Liver (tissue), 8 donors: ENCODE measurements at regions not wholly inside any gene's neighbourhood (a gene's known extent, or its start where the extent isn't known, plus 50 kb on each side); places are given as distances from the start of the nearest gene placed in this dataset.

Experiments used
- DNase-seq: peaks from one replicate; pipeline ENCODE4 v3.0.0-alpha.2; 2017; ENCODE audit warnings: low spot score
- H3K27ac ChIP-seq, 2 donors: one replicate each; pipeline ENCODE4 v1.7.0; 2013; ENCODE audit warnings: inconsistent platforms in 2 of 2, low read length in 2 of 2, control low read depth in 1 of 2, low read depth in 1 of 2, mild to moderate bottlenecking in 1 of 2
- H3K27me3 ChIP-seq, 4 donors: one replicate each; pipeline versions ENCODE4 v1.6.1 to v1.7.0; 2013; ENCODE audit warnings: low read length in 3 of 4, inconsistent platforms in 1 of 4, mild to moderate bottlenecking in 1 of 4, moderate library complexity in 1 of 4; ENCODE audit not compliant: control insufficient read depth in 4 of 4, insufficient read depth in 4 of 4
- H3K36me3 ChIP-seq, 4 donors: one replicate each; pipeline versions ENCODE4 v1.6.1 to v1.7.0; 2013; ENCODE audit warnings: low read length in 3 of 4, mild to moderate bottlenecking in 3 of 4, low read depth in 1 of 4, moderate library complexity in 1 of 4; ENCODE audit not compliant: control insufficient read depth in 4 of 4, insufficient read depth in 3 of 4
- H3K4me1 ChIP-seq, 4 donors: one replicate each; pipeline versions ENCODE4 v1.6.1 to v1.7.0; 2013; ENCODE audit warnings: low read length in 3 of 4, mild to moderate bottlenecking in 3 of 4, moderate library complexity in 1 of 4; ENCODE audit not compliant: control insufficient read depth in 4 of 4, insufficient read depth in 4 of 4
- H3K4me3 ChIP-seq, 3 donors: one replicate each; pipeline versions ENCODE4 v1.6.1 to v1.7.0; 2013; ENCODE audit warnings: low read length in 3 of 3, control low read depth in 1 of 3, low read depth in 1 of 3, mild to moderate bottlenecking in 1 of 3
- H3K9ac ChIP-seq, 2 donors: one replicate each; pipeline ENCODE4 v1.7.0; 2013; ENCODE audit warnings: low read length in 2 of 2, mild to moderate bottlenecking in 2 of 2, moderate library complexity in 2 of 2, control low read depth in 1 of 2, low read depth in 1 of 2
- H3K9me3 ChIP-seq, 4 donors: one replicate each; pipeline versions ENCODE4 v1.6.1 to v1.7.0; 2013; ENCODE audit warnings: low read length in 3 of 4; ENCODE audit not compliant: control insufficient read depth in 4 of 4
- EGR1 ChIP-seq, 2 donors: IDR thresholded peaks; 2 replicates each; pipeline ENCODE4 v1.6.1; 2016 to 2018; ENCODE audit warnings: antibody characterized with exemption in 2 of 2, low read depth in 2 of 2
- FOXA1 ChIP-seq: IDR thresholded peaks from 2 replicates; pipeline ENCODE4 v1.6.1; 2016; ENCODE audit warnings: antibody characterized with exemption
- FOXA2 ChIP-seq: IDR thresholded peaks from 2 replicates; pipeline ENCODE4 v1.6.1; 2016; ENCODE audit warnings: antibody characterized with exemption
- GABPA ChIP-seq, 2 donors: IDR thresholded peaks in 1 of 2; conservative IDR thresholded peaks in 1 of 2; 2 replicates each; pipeline ENCODE4 v1.6.1; 2016; ENCODE audit warnings: antibody characterized with exemption in 2 of 2, mild to moderate bottlenecking in 1 of 2, moderate library complexity in 1 of 2
- HNF4A ChIP-seq, 2 donors: conservative IDR thresholded peaks; 2 replicates each; pipeline ENCODE4 v1.6.1; 2016; ENCODE audit warnings: antibody characterized with exemption in 2 of 2, mild to moderate bottlenecking in 2 of 2
- HNF4G ChIP-seq: IDR thresholded peaks from 2 replicates; pipeline ENCODE4 v1.6.1; 2016; ENCODE audit warnings: antibody characterized with exemption
- JUND ChIP-seq, 2 donors: IDR thresholded peaks; 2 replicates each; pipeline ENCODE4 v1.6.1; 2016; ENCODE audit warnings: antibody characterized with exemption in 2 of 2
- NR2F2 ChIP-seq: IDR thresholded peaks from 2 replicates; pipeline ENCODE4 v1.6.1; 2016; ENCODE audit warnings: antibody characterized with exemption
- RAD21 ChIP-seq, 2 donors: IDR thresholded peaks; 2 replicates each; pipeline ENCODE4 v1.6.1; 2016; ENCODE audit warnings: antibody characterized with exemption in 2 of 2, mild to moderate bottlenecking in 2 of 2
- RXRA ChIP-seq, 2 donors: IDR thresholded peaks; 2 replicates each; pipeline ENCODE4 v1.6.1; 2017 to 2018; ENCODE audit warnings: antibody characterized with exemption in 2 of 2, mild to moderate bottlenecking in 1 of 2
- SP1 ChIP-seq: IDR thresholded peaks from 2 replicates; pipeline ENCODE4 v1.6.1; 2018; ENCODE audit warnings: antibody characterized with exemption, mild to moderate bottlenecking
- TAF1 ChIP-seq: conservative IDR thresholded peaks from 2 replicates; pipeline ENCODE4 v1.6.1; 2016; ENCODE audit warnings: antibody characterized with exemption, mild to moderate bottlenecking
- YY1 ChIP-seq: IDR thresholded peaks from 2 replicates; pipeline ENCODE4 v1.6.1; 2016; ENCODE audit warnings: antibody characterized with exemption, mild to moderate bottlenecking
- WGBS: extraction: QIAGEN DNeasy Blood & Tissue Kit; methylation state at CpG from one replicate; pipeline ENCODE4 v1.1.7; 2013; 5-methylcytosine and 5-hydroxymethylcytosine counted together
- TF ChIP-seq, protein P1 (sequence below): fragments of 150-350 bp; IDR thresholded peaks from 2 replicates; pipeline ENCODE4 v1.5.1; 2017; ENCODE audit warnings: improper control_type of control experiment, low read depth, low read length; ENCODE audit not compliant: missing input control
- TF ChIP-seq, protein P2 (sequence below): IDR thresholded peaks from 2 replicates; pipeline ENCODE4 v1.6.1; 2016; ENCODE audit warnings: antibody characterized with exemption
- TF ChIP-seq, protein P3 (sequence below): IDR thresholded peaks from 2 replicates; pipeline ENCODE4 v1.6.1; 2016; ENCODE audit warnings: antibody characterized with exemption, mild to moderate bottlenecking
- TF ChIP-seq, protein P4 (sequence below): IDR thresholded peaks from 2 replicates; pipeline ENCODE4 v1.6.1; 2016; ENCODE audit warnings: antibody characterized with exemption
- TF ChIP-seq, protein P5 (sequence below): IDR thresholded peaks from 2 replicates; pipeline ENCODE4 v1.6.1; 2016; ENCODE audit warnings: antibody characterized with exemption
- donor health status: healthy.
- donor health status: healthy.
- donor health status: healthy.
- donor health status: healthy.
- donor health status: healthy.

DNA sequence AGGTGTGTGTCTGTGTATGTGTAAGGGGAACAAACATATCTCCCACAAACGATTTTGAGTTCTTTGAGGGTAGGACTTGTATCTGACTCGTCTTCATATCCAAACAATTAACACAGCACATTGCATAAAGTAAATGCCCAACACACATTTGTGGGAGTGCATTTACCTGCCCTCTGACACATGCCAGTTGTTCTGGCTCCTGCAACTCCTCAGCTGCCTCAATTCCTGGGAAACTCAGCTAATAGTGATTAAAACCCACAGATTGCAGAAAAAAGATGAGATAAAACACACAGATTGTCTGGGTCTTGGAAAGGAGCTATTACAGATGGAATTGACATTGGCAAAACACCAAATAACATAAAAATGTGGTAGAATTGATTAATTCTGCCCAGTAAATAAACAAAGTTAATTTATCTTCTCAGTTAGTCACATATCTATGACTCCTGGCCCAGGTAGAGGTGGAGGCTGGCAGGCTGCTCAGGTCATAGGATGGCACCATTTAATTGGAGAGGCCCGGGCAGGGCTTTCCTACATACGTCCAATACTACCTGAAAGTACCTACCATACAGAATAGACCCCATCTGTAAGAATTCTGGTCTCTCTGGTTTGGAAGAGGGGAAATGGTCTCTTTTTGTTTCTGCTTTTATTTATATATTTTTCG, 71.5 kb upstream of the IFNGR1 start:
- H3K9me3 ChIP-seq: peaks cover 0 to 2% (median under 1%) of the 10 kb centered on the region in 4 donors
- H3K36me3 ChIP-seq: no peaks in the 10 kb centered on the region
- no peak for DNase-seq
- H3K27me3 ChIP-seq: no peaks in the 10 kb centered on the region
- 70% methylated on average over 5 of the region's 5 CpGs for WGBS
- H3K27ac ChIP-seq: no peak overlapping the region
- H3K9ac ChIP-seq: no peak overlapping the region
- H3K4me3 ChIP-seq: no peak overlapping the region
- no peaks in the 10 kb centered on the region for H3K4me1 ChIP-seq
- TF ChIP-seq TAF1 (no peak), EGR1 (IDR thresholded peaks at IDR 0.05; ENCODE audit: low read depth in 2 of 2) (no peak), HNF4G (no peak), NR2F2 (no peak), JUND (IDR thresholded peaks at IDR 0.05) (no peak), HNF4A (conservative IDR thresholded peaks at IDR 0.05) (no peak), FOXA2 (no peak), FOXA1 (no peak), SP1 (no peak), YY1 (no peak), RXRA (IDR thresholded peaks at IDR 0.05) (no peak), RAD21 (IDR thresholded peaks at IDR 0.05) (no peak)
- TF ChIP-seq, protein P1, sequence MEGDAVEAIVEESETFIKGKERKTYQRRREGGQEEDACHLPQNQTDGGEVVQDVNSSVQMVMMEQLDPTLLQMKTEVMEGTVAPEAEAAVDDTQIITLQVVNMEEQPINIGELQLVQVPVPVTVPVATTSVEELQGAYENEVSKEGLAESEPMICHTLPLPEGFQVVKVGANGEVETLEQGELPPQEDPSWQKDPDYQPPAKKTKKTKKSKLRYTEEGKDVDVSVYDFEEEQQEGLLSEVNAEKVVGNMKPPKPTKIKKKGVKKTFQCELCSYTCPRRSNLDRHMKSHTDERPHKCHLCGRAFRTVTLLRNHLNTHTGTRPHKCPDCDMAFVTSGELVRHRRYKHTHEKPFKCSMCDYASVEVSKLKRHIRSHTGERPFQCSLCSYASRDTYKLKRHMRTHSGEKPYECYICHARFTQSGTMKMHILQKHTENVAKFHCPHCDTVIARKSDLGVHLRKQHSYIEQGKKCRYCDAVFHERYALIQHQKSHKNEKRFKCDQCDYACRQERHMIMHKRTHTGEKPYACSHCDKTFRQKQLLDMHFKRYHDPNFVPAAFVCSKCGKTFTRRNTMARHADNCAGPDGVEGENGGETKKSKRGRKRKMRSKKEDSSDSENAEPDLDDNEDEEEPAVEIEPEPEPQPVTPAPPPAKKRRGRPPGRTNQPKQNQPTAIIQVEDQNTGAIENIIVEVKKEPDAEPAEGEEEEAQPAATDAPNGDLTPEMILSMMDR: no peak
- TF ChIP-seq, protein P2, sequence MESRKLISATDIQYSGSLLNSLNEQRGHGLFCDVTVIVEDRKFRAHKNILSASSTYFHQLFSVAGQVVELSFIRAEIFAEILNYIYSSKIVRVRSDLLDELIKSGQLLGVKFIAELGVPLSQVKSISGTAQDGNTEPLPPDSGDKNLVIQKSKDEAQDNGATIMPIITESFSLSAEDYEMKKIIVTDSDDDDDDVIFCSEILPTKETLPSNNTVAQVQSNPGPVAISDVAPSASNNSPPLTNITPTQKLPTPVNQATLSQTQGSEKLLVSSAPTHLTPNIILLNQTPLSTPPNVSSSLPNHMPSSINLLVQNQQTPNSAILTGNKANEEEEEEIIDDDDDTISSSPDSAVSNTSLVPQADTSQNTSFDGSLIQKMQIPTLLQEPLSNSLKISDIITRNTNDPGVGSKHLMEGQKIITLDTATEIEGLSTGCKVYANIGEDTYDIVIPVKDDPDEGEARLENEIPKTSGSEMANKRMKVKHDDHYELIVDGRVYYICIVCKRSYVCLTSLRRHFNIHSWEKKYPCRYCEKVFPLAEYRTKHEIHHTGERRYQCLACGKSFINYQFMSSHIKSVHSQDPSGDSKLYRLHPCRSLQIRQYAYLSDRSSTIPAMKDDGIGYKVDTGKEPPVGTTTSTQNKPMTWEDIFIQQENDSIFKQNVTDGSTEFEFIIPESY: no peak
- TF ChIP-seq, protein P3, sequence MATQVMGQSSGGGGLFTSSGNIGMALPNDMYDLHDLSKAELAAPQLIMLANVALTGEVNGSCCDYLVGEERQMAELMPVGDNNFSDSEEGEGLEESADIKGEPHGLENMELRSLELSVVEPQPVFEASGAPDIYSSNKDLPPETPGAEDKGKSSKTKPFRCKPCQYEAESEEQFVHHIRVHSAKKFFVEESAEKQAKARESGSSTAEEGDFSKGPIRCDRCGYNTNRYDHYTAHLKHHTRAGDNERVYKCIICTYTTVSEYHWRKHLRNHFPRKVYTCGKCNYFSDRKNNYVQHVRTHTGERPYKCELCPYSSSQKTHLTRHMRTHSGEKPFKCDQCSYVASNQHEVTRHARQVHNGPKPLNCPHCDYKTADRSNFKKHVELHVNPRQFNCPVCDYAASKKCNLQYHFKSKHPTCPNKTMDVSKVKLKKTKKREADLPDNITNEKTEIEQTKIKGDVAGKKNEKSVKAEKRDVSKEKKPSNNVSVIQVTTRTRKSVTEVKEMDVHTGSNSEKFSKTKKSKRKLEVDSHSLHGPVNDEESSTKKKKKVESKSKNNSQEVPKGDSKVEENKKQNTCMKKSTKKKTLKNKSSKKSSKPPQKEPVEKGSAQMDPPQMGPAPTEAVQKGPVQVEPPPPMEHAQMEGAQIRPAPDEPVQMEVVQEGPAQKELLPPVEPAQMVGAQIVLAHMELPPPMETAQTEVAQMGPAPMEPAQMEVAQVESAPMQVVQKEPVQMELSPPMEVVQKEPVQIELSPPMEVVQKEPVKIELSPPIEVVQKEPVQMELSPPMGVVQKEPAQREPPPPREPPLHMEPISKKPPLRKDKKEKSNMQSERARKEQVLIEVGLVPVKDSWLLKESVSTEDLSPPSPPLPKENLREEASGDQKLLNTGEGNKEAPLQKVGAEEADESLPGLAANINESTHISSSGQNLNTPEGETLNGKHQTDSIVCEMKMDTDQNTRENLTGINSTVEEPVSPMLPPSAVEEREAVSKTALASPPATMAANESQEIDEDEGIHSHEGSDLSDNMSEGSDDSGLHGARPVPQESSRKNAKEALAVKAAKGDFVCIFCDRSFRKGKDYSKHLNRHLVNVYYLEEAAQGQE: no peak
- TF ChIP-seq, protein P4, sequence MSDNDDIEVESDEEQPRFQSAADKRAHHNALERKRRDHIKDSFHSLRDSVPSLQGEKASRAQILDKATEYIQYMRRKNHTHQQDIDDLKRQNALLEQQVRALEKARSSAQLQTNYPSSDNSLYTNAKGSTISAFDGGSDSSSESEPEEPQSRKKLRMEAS: no peak

DNA sequence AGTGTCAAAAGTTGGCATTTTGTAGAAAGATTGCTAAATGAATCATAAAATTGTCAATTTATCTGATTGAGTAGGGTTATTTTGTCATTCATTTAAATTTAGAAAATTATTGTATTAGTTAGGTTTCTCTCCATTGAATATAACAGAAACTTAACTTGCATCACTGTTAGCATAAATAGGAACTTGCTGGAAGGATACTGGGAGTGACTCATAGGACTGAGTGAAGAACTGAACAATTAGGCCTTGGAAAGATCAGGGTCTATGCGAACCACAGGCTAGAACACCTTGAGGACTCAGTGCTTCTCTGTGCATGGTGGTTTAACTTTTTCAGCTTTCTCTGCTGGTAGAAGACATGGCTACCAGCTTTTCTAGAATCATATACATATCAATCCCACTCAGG, 67.7 kb upstream of the IFNGR1 start:
- no peak for DNase-seq
- Histone ChIP-seq H3K9ac (no peak overlapping the region), H3K4me1 (no peaks in the 10 kb centered on the region), H3K4me3 (no peak overlapping the region), H3K36me3 (no peaks in the 10 kb centered on the region), H3K9me3 (peaks cover 0 to 2% (median under 1%) of the 10 kb centered on the region in 4 donors), H3K27me3 (no peaks in the 10 kb centered on the region), H3K27ac (no peak overlapping the region)
- 93% methylated on average over 1 of the region's 1 CpG for WGBS
- no peak for TF ChIP-seq RAD21 (IDR thresholded peaks at IDR 0.05)
- TF ChIP-seq GABPA (IDR thresholded peaks at IDR 0.05 in 1 of 2, conservative IDR thresholded peaks at IDR 0.05 in 1 of 2): no peak
- no peak for TF ChIP-seq FOXA2
- TF ChIP-seq, protein P2: no peak
- no peak for TF ChIP-seq FOXA1
- TF ChIP-seq, protein P4: no peak
- TF ChIP-seq, protein P5, sequence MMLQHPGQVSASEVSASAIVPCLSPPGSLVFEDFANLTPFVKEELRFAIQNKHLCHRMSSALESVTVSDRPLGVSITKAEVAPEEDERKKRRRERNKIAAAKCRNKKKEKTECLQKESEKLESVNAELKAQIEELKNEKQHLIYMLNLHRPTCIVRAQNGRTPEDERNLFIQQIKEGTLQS: no peak
- no peak for TF ChIP-seq TAF1
- TF ChIP-seq YY1: no peak
- no peak for TF ChIP-seq EGR1 (IDR thresholded peaks at IDR 0.05; ENCODE audit: low read depth in 2 of 2)
- TF ChIP-seq, protein P1: no peak
- TF ChIP-seq SP1: no peak
- TF ChIP-seq JUND (IDR thresholded peaks at IDR 0.05): no peak
- TF ChIP-seq HNF4A (conservative IDR thresholded peaks at IDR 0.05): no peak
- no peak for TF ChIP-seq HNF4G
